NCI-H2107 treated with DMSO at 0.1 percent for 48 hours (cell line): ENCODE measurements at regions not wholly inside any gene's neighbourhood (a gene's known extent, or its start where the extent isn't known, plus 50 kb on each side); places are given as distances from the start of the nearest gene placed in this dataset.
A peak's percentile ranks its signal among the peaks of the same experiment; 100 is the strongest.

Source experiments
- DNase-seq: peaks from one replicate; lab custom pipeline; 2025; ENCODE audit not compliant: unreplicated experiment; lab: John Stamatoyannopoulos, UW

- DNase-seq, result no peak
Observed at GRCh38 chr19:28793391-28794168, 419.4 kb downstream of the UQCRFS1 start.

GRCh38 chr19:28785971-28786370 is 427.0 kb downstream of the UQCRFS1 start:
- no peak for DNase-seq

GRCh38 chr19:28764066-28764465 is 448.9 kb downstream of the UQCRFS1 start:
- no peak for DNase-seq

GRCh38 chr19:28746478-28746877 is 466.5 kb downstream of the UQCRFS1 start:
- no peak for DNase-seq

GRCh38 chr19:28744943-28745342 is 468.0 kb downstream of the UQCRFS1 start:
- no peak for DNase-seq

- no peak for DNase-seq
Observed at GRCh38 chr19:28744014-28744413, 468.9 kb downstream of the UQCRFS1 start.

GRCh38 chr19:28737021-28737895 is 475.7 kb downstream of the UQCRFS1 start:
- DNase-seq, result peak; percentile 30

GRCh38 chr19:28736528-28736927 is 476.4 kb downstream of the UQCRFS1 start:
- no peak for DNase-seq

GRCh38 chr19:28731577-28731976 is 481.4 kb downstream of the UQCRFS1 start:
- DNase-seq, result no peak

GRCh38 chr19:28730791-28731512 is 482.0 kb downstream of the UQCRFS1 start:
- no peak for DNase-seq

GRCh38 chr19:28727480-28728159 is 485.3 kb downstream of the UQCRFS1 start:
- DNase-seq, result no peak

- no peak for DNase-seq
Observed at GRCh38 chr19:28726533-28727479, 486.1 kb downstream of the UQCRFS1 start.

GRCh38 chr19:28718909-28719308 is 494.0 kb downstream of the UQCRFS1 start:
- no peak for DNase-seq

- no peak for DNase-seq
Observed at GRCh38 chr19:28715157-28715556, 497.8 kb downstream of the UQCRFS1 start.

GRCh38 chr19:28711411-28711810 is 501.5 kb downstream of the UQCRFS1 start:
- DNase-seq, result no peak

- peak; percentile 33 for DNase-seq
Observed at GRCh38 chr19:28710278-28710677, 502.7 kb downstream of the UQCRFS1 start.

- DNase-seq, result no peak
Observed at GRCh38 chr19:28706693-28707092, 506.3 kb downstream of the UQCRFS1 start.

- DNase-seq, result no peak
Observed at GRCh38 chr19:28705008-28705407, 507.9 kb downstream of the UQCRFS1 start.

- DNase-seq, result no peak
Observed at GRCh38 chr19:28703400-28703956, 509.5 kb downstream of the UQCRFS1 start.
